IMR-90 (cell line): ENCODE measurements at regions not wholly inside any gene's neighbourhood (a gene's known extent, or its start where the extent isn't known, plus 50 kb on each side); places are given as distances from the start of the nearest gene placed in this dataset.

Experiments
- ATAC-seq: fragments of 200-7000 bp; cut with Tn5 transposase; 2 replicates; pipeline ENCODE4 v1.9.1; 2020; ENCODE audit warnings: low read depth, mild to moderate bottlenecking, moderate library complexity
- BruUV-seq: library from RNA; stranded (reverse); fragments of 400-500 nt; replicated peaks from 2 replicates; lab custom pipeline; 2021; lab: Mats Ljungman, UMichigan
- CTCF ChIA-PET: fragments of 300-600 bp; formaldehyde crosslinking; extraction: SDS; loops from one replicate; lab custom pipeline; 2021; ENCODE audit warnings: antibody characterized with exemption; lab: Yijun Ruan, JAX
- POLR2A ChIA-PET: fragments of 300-600 bp; sonication (Branson Sonifier 250); formaldehyde crosslinking; loops from one replicate; lab custom pipeline; 2022; ENCODE audit warnings: antibody characterized with exemption; ENCODE audit not compliant: unreplicated experiment; lab: Charles Lee
- DNase-seq: peaks from one replicate; pipeline ENCODE4 v3.0.0; 2013
- H2AFZ ChIP-seq: replicated peaks from 2 replicates; pipeline ENCODE3; 2013; ENCODE audit warnings: low read length, mild to moderate bottlenecking; ENCODE audit not compliant: poor library complexity
- H2AK5ac ChIP-seq: 2 replicates; pipeline ENCODE4 v1.6.1; 2013; ENCODE audit warnings: low read depth, low read length, inconsistent platforms
- H2AK9ac ChIP-seq: replicated peaks from 2 replicates; pipeline ENCODE3; 2013; ENCODE audit warnings: mild to moderate bottlenecking, low read depth, low read length, moderate library complexity; ENCODE audit not compliant: poor library complexity
- H2BK120ac ChIP-seq: 2 replicates; pipeline ENCODE4 v1.6.1; 2013; ENCODE audit warnings: low read depth, low read length, inconsistent platforms
- H2BK15ac ChIP-seq: 3 replicates; pipeline ENCODE4 v1.6.1; 2013; ENCODE audit warnings: low read depth, low read length, inconsistent platforms
- H2BK20ac ChIP-seq: 2 replicates; pipeline ENCODE4 v1.6.1; 2013; ENCODE audit warnings: low read depth, mild to moderate bottlenecking, inconsistent platforms, low read length, moderate library complexity
- H2BK5ac ChIP-seq: 2 replicates; pipeline ENCODE4 v1.6.1; 2013; ENCODE audit warnings: mild to moderate bottlenecking, low read depth, low read length, inconsistent platforms; ENCODE audit not compliant: poor library complexity, severe bottlenecking
- H3K14ac ChIP-seq: replicated peaks from 2 replicates; pipeline ENCODE4 v1.6.1; 2013; ENCODE audit warnings: low read depth, low read length, inconsistent platforms
- H3K18ac ChIP-seq: 2 replicates; pipeline ENCODE4 v1.6.1; 2013; ENCODE audit warnings: low read depth, low read length, control low read depth
- H3K23ac ChIP-seq: 2 replicates; pipeline ENCODE4 v1.6.1; 2013; ENCODE audit warnings: low read depth, low read length, inconsistent platforms
- H3K27ac ChIP-seq: 2 replicates; pipeline ENCODE4 v1.5.1; 2013; ENCODE audit warnings: mild to moderate bottlenecking, control low read depth, low read length; ENCODE audit not compliant: insufficient read depth
- H3K27me3 ChIP-seq: 2 replicates; pipeline ENCODE4 v1.6.1; 2013; ENCODE audit warnings: low read length; ENCODE audit not compliant: control insufficient read depth, insufficient read depth
- H3K36me3 ChIP-seq: 2 replicates; pipeline ENCODE4 v1.6.1; 2013; ENCODE audit warnings: low read length, mixed read lengths; ENCODE audit not compliant: control insufficient read depth, insufficient read depth
- H3K4ac ChIP-seq: 2 replicates; pipeline ENCODE4 v1.6.1; 2013; ENCODE audit warnings: low read depth, low read length, inconsistent platforms
- H3K4me1 ChIP-seq: 2 replicates; pipeline ENCODE4 v1.6.1; 2013; ENCODE audit warnings: low read length, mixed read lengths; ENCODE audit not compliant: control insufficient read depth, insufficient read depth
- H3K4me2 ChIP-seq: 2 replicates; pipeline ENCODE4 v1.6.1; 2013; ENCODE audit warnings: low read depth, mild to moderate bottlenecking, control low read depth, low read length, moderate library complexity
- H3K4me3 ChIP-seq: 2 replicates; pipeline ENCODE4 v1.5.1; 2013; ENCODE audit warnings: low read depth, mild to moderate bottlenecking, control low read depth, low read length, moderate library complexity; ENCODE audit not compliant: insufficient read depth
- H3K56ac ChIP-seq: 2 replicates; pipeline ENCODE4 v1.6.1; 2013; ENCODE audit warnings: low read length, inconsistent platforms; ENCODE audit not compliant: insufficient read depth; ENCODE audit errors: extremely low read depth
- H3K79me1 ChIP-seq, 2 experiments: 2 replicates each; pipeline ENCODE4 v1.6.1; 2013; ENCODE audit warnings: low read length in 2 of 2, inconsistent platforms in 1 of 2, low read depth in 1 of 2
- H3K9ac ChIP-seq: 2 replicates; pipeline ENCODE4 v1.6.1; 2013; ENCODE audit warnings: low read depth, low read length, control low read depth
- H3K9me1 ChIP-seq: 2 replicates; pipeline ENCODE4 v1.6.1; 2013; ENCODE audit warnings: low read length, inconsistent platforms; ENCODE audit not compliant: insufficient read depth
- H3K9me3 ChIP-seq: 2 replicates; pipeline ENCODE4 v1.6.1; 2013; ENCODE audit warnings: low read length; ENCODE audit not compliant: control insufficient read depth, insufficient read depth
- H4K20me1 ChIP-seq: 2 replicates; pipeline ENCODE4 v1.6.1; 2013; ENCODE audit warnings: low read length, inconsistent platforms; ENCODE audit not compliant: insufficient read depth
- H4K5ac ChIP-seq: 2 replicates; pipeline ENCODE4 v1.6.1; 2013; ENCODE audit warnings: mild to moderate bottlenecking, low read depth, low read length, control low read depth
- H4K8ac ChIP-seq, 2 experiments: 2 replicates each; pipeline ENCODE4 v1.6.1; 2013; ENCODE audit warnings: low read depth in 2 of 2, low read length in 2 of 2, control low read depth in 1 of 2, inconsistent platforms in 1 of 2
- H4K91ac ChIP-seq: 2 replicates; pipeline ENCODE4 v1.6.1; 2013; ENCODE audit warnings: low read depth, low read length, inconsistent platforms; ENCODE audit not compliant: insufficient read depth
- CEBPB ChIP-seq: IDR thresholded peaks from 2 replicates; pipeline ENCODE4 v1.6.1; 2012; ENCODE audit warnings: low read depth, low read length, improper control_type of control experiment
- CHD1 ChIP-seq: IDR thresholded peaks from 2 replicates; pipeline ENCODE4 v1.6.1; 2012; ENCODE audit warnings: low read depth, low read length, improper control_type of control experiment
- MAFK ChIP-seq: IDR thresholded peaks from 2 replicates; pipeline ENCODE4 v1.6.1; 2012; ENCODE audit warnings: low read depth, low read length, improper control_type of control experiment
- MAZ ChIP-seq: IDR thresholded peaks from 2 replicates; pipeline ENCODE4 v1.6.1; 2012; ENCODE audit warnings: low read depth, mild to moderate bottlenecking, low read length, improper control_type of control experiment, moderate library complexity, borderline replicate concordance
- RAD21 ChIP-seq: IDR thresholded peaks from 2 replicates; pipeline ENCODE4 v1.6.1; 2012; ENCODE audit warnings: low read length, improper control_type of control experiment
- RCOR1 ChIP-seq: IDR thresholded peaks from 2 replicates; pipeline ENCODE4 v1.6.1; 2012; ENCODE audit warnings: mild to moderate bottlenecking, low read length, improper control_type of control experiment; ENCODE audit not compliant: insufficient replicate concordance
- RFX5 ChIP-seq: IDR thresholded peaks from 2 replicates; pipeline ENCODE4 v1.8.0; 2012; ENCODE audit warnings: low read depth, mild to moderate bottlenecking, low read length, moderate library complexity
- SMC3 ChIP-seq: fragments of 150-350 bp; IDR thresholded peaks from 2 replicates; pipeline ENCODE4 v1.6.1; 2016; ENCODE audit warnings: low read depth, mild to moderate bottlenecking, antibody characterized with exemption, low read length, moderate library complexity
- WGBS, 2 experiments: methylation state at CpG; one replicate each; pipeline versions ENCODE4 v1.1.5 to v1.1.7; 2013; ENCODE audit warnings: missing lambda C conversion rate in 2 of 2; ENCODE audit not compliant: insufficient read length in 1 of 2; ENCODE audit errors: extremely low coverage in 2 of 2; 5-methylcytosine and 5-hydroxymethylcytosine counted together
- dilution Hi-C: fragments of 300-500 bp; cut with HindIII; formaldehyde crosslinking; loops from one replicate; pipeline ENCODE4 v1.14.3; 2018; ENCODE audit warnings: low sequenced_read_pairs; ENCODE audit not compliant: unreplicated experiment
- in situ Hi-C: fragments of 300-500 bp; cut with MboI; formaldehyde crosslinking; loops from 3 replicates; pipeline ENCODE4 v1.14.3; 2019; ENCODE audit warnings: low sequenced_read_pairs, inconsistent platforms, mixed read lengths
- intact Hi-C: fragments of 100-400 bp; cut with micrococcal nuclease; formaldehyde crosslinking; loops from 2 replicates; pipeline ENCODE4 v1.10.0; 2022
- TF ChIP-seq, protein P1 (sequence below): fragments of 150-350 bp; IDR thresholded peaks from 2 replicates; pipeline ENCODE4 v1.6.1; 2017; ENCODE audit warnings: mild to moderate bottlenecking, antibody characterized with exemption, low read length, low read depth
- TF ChIP-seq, protein P2 (sequence below): fragments of 150-350 bp; IDR thresholded peaks from 2 replicates; pipeline ENCODE4 v1.6.1; 2016; ENCODE audit warnings: low read depth, mild to moderate bottlenecking, low read length, moderate library complexity, borderline replicate concordance

DNA sequence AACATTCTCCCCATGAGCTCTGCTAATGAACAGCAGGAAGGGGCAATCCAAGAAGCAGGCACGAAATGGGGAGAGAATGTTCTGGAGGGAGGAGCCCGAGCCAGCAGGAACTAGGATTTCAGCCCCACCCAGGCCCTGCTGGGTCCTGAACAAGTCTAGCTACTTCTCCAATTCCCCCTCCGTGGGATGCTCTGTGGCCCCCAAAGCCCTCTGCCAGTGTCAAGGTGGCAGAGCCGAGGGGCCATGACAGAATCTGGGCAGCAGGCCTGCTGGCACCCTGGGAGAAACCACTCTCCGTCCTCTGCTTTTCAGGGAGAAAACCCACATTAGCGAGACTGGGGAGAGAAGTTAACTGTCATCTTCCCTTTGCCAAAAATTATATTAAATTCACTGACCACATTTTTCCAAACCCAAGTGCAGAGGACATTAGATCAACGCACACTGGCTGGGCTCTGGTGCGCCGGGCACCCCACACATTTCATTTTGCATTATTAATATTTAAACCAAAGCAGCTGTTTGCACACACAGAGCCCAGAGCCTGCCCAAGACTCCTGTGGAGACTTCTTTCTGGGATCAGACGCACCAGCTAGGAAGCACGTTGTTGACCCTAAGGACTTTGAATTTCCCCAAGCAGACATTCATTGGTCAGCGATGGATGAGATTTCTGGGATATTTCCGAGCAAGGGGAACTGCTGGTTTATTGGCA is 80.2 kb upstream of the PKDCC start (continued):
- TF ChIP-seq CHD1, result no peak

DNA sequence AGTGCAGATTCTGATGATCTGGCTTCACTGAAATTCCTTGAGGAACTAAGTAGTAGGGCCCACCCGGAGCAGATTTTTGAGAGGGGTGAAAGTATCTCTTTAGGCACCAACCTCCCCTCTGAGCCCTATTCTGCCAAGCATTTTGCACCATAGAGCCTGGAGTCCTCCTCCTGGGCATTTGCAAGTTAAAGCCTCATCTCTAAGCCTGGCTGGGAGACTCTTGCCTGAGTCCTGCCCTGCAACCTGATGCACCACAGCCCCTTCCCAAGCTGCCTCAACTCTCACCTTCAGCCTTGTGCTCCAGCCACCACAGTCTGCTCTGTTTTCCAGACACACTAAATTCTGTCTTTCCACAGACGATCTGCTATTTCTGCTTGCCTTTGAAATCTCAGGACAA is 79.6 kb upstream of the PKDCC start:
- H3K23ac ChIP-seq, result no peak overlapping the region
- H3K4me1 ChIP-seq, result peaks cover 27% of the 10 kb centered on the region
- H3K79me1 ChIP-seq, result no peaks in the 10 kb centered on the region
- no peak overlapping the region for H3K9ac ChIP-seq
- no peak overlapping the region; the same call in 1 of the 2 replicates for H2BK120ac ChIP-seq
- 88% methylated on average over 1 of the region's 2 CpGs; no CpG with 5 or more reads in 1 of the 2 experiments for WGBS, 2 experiments
- in situ Hi-C loops, result no loop called here
- no peak overlapping the region for H4K5ac ChIP-seq
- no peak overlapping the region for H2BK20ac ChIP-seq
- H3K27me3 ChIP-seq, result peaks cover 21% of the 10 kb centered on the region
- no peaks in the 10 kb centered on the region for H3K36me3 ChIP-seq
- H3K4me2 ChIP-seq, result no peak overlapping the region
- CTCF ChIA-PET, result no interaction called here
- H3K14ac ChIP-seq, result no peak overlapping the region
- intact Hi-C loops, result loop anchor here (5.0 kb wide), 1 partner anchor 96 kb away; no protein-coding TSS in a partner anchor
- no peak overlapping the region for H4K8ac ChIP-seq
- no peak overlapping the region for H2AK9ac ChIP-seq
- no peak for TF ChIP-seq SMC3
- TF ChIP-seq CEBPB, result no peak
- no peak for TF ChIP-seq MAZ
- TF ChIP-seq, protein P1, sequence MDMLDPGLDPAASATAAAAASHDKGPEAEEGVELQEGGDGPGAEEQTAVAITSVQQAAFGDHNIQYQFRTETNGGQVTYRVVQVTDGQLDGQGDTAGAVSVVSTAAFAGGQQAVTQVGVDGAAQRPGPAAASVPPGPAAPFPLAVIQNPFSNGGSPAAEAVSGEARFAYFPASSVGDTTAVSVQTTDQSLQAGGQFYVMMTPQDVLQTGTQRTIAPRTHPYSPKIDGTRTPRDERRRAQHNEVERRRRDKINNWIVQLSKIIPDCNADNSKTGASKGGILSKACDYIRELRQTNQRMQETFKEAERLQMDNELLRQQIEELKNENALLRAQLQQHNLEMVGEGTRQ, result no peak
- no peak for TF ChIP-seq MAFK
- no peak for TF ChIP-seq RCOR1
- no peak for TF ChIP-seq RFX5
- TF ChIP-seq, protein P2, sequence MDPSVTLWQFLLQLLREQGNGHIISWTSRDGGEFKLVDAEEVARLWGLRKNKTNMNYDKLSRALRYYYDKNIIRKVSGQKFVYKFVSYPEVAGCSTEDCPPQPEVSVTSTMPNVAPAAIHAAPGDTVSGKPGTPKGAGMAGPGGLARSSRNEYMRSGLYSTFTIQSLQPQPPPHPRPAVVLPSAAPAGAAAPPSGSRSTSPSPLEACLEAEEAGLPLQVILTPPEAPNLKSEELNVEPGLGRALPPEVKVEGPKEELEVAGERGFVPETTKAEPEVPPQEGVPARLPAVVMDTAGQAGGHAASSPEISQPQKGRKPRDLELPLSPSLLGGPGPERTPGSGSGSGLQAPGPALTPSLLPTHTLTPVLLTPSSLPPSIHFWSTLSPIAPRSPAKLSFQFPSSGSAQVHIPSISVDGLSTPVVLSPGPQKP, result no peak
- no peak for TF ChIP-seq CHD1
- no peak for TF ChIP-seq RAD21
- H2AFZ ChIP-seq, result no peak overlapping the region
- no peak overlapping the region for H3K27ac ChIP-seq
- no peak for DNase-seq
- H3K18ac ChIP-seq, result no peak overlapping the region
- no peak overlapping the region for H2AK5ac ChIP-seq
- H2BK15ac ChIP-seq, result no peak overlapping the region
- ATAC-seq, result no peak
- H3K4me3 ChIP-seq, result no peak overlapping the region
- H3K56ac ChIP-seq, result no peak overlapping the region
- no peak overlapping the region for H4K91ac ChIP-seq
- H2BK5ac ChIP-seq, result no peak overlapping the region
- H4K20me1 ChIP-seq, result no peaks in the 10 kb centered on the region
- no TSS peak for BruUV-seq
- dilution Hi-C loops, result no loop called here
- H3K9me1 ChIP-seq, result peaks cover 11% of the 10 kb centered on the region
- no peaks in the 10 kb centered on the region for H3K9me3 ChIP-seq
- H3K4ac ChIP-seq, result no peak overlapping the region
- POLR2A ChIA-PET, result no interaction called here
